ENCODE measurements at regions not wholly inside any gene's neighbourhood (a gene's known extent, or its start where the extent isn't known, plus 50 kb on each side); places are given as distances from the start of the nearest gene placed in this dataset.

GRCh38 chr15:62793752-62794144, 248.8 kb upstream of the TPM1 start:
- H3K4me1 Mint-ChIP-seq, result no peaks in the 10 kb centered on the region
- H3K4me3 Mint-ChIP-seq, result no peak overlapping the region
- H3K27me3 Mint-ChIP-seq, result peaks cover 3 to 38% (median 13%) of the 10 kb centered on the region in 3 donors

GRCh38 chr15:62795171-62795570, 247.4 kb upstream of the TPM1 start:
- Mint-ChIP-seq H3K4me1 (no peaks in the 10 kb centered on the region), H3K36me3 (no peaks in the 10 kb centered on the region), H3K27me3 (peaks cover 0 to 38% (median 3%) of the 10 kb centered on the region in 3 donors), H3K4me3 (no peak overlapping the region), H3K9me3 (no peaks in the 10 kb centered on the region), H3K27ac (peak overlapping the region in 1 of 6 donors; percentile 78)
- ATAC-seq (ENCODE audit: low read depth in 2 of 2) (no peak), DNase-seq (no peak)

More at GRCh38 chr15:62793752-62794144, 248.8 kb upstream of the TPM1 start:
- no peak overlapping the region for H3K27ac Mint-ChIP-seq
- no peaks in the 10 kb centered on the region for H3K9me3 Mint-ChIP-seq
- ATAC-seq (ENCODE audit: low read depth in 2 of 2), result no peak
- no peak for DNase-seq
- H3K36me3 Mint-ChIP-seq, result no peaks in the 10 kb centered on the region

- no peaks in the 10 kb centered on the region for H3K9me3 Mint-ChIP-seq
Measured at GRCh38 chr15:62795700-62796695, 246.5 kb upstream of the TPM1 start.

GRCh38 chr15:62797171-62797570, 245.4 kb upstream of the TPM1 start:
- no peak overlapping the region for H3K27ac Mint-ChIP-seq
- ATAC-seq (ENCODE audit: low read depth in 2 of 2), result no peak
- no peaks in the 10 kb centered on the region for H3K9me3 Mint-ChIP-seq
- H3K4me3 Mint-ChIP-seq, result no peak overlapping the region
- no peak for DNase-seq
- peaks cover 0 to 38% (median 3%) of the 10 kb centered on the region in 3 donors for H3K27me3 Mint-ChIP-seq
- no peaks in the 10 kb centered on the region for H3K4me1 Mint-ChIP-seq
- H3K36me3 Mint-ChIP-seq, result no peaks in the 10 kb centered on the region

More at GRCh38 chr15:62795700-62796695, 246.5 kb upstream of the TPM1 start:
- Mint-ChIP-seq H3K27ac (no peak overlapping the region), H3K4me1 (no peaks in the 10 kb centered on the region), H3K27me3 (peaks cover 0 to 38% (median 3%) of the 10 kb centered on the region in 3 donors), H3K4me3 (no peak overlapping the region), H3K36me3 (no peaks in the 10 kb centered on the region)
- ATAC-seq (ENCODE audit: low read depth in 2 of 2), result no peak
- no peak for DNase-seq

- no peak overlapping the region for H3K4me3 Mint-ChIP-seq
- peaks cover 0 to 33% (median 3%) of the 10 kb centered on the region in 3 donors for H3K27me3 Mint-ChIP-seq
- ATAC-seq (ENCODE audit: low read depth in 2 of 2), result no peak
- no peaks in the 10 kb centered on the region for H3K9me3 Mint-ChIP-seq
- no peaks in the 10 kb centered on the region for H3K4me1 Mint-ChIP-seq
- H3K36me3 Mint-ChIP-seq, result no peaks in the 10 kb centered on the region
- no peak for DNase-seq
- H3K27ac Mint-ChIP-seq, result no peak overlapping the region
Measured at GRCh38 chr15:62798536-62798935, 244.0 kb upstream of the TPM1 start.

- H3K27ac Mint-ChIP-seq, result peak overlapping the region in 1 of 6 donors; percentile 6
- peaks cover 0 to 28% (median 3%) of the 10 kb centered on the region in 3 donors for H3K27me3 Mint-ChIP-seq
- no peaks in the 10 kb centered on the region for H3K9me3 Mint-ChIP-seq
- H3K4me1 Mint-ChIP-seq, result no peaks in the 10 kb centered on the region
- H3K4me3 Mint-ChIP-seq, result no peak overlapping the region
- no peaks in the 10 kb centered on the region for H3K36me3 Mint-ChIP-seq
- ATAC-seq (ENCODE audit: low read depth in 2 of 2) (no peak), DNase-seq (no peak)
Measured at GRCh38 chr15:62799037-62799436, 243.5 kb upstream of the TPM1 start.

GRCh38 chr15:62799919-62800318, 242.6 kb upstream of the TPM1 start:
- Mint-ChIP-seq H3K27me3 (peaks cover 0 to 20% (median 3%) of the 10 kb centered on the region in 3 donors), H3K4me3 (no peak overlapping the region), H3K27ac (no peak overlapping the region), H3K9me3 (no peaks in the 10 kb centered on the region), H3K36me3 (no peaks in the 10 kb centered on the region), H3K4me1 (no peaks in the 10 kb centered on the region)
- ATAC-seq (ENCODE audit: low read depth in 2 of 2), result no peak
- DNase-seq, result no peak

- H3K27me3 Mint-ChIP-seq, result peaks cover 0 to 3% (median 0%) of the 10 kb centered on the region in 3 donors
- H3K4me1 Mint-ChIP-seq, result no peaks in the 10 kb centered on the region
- no peak for ATAC-seq (ENCODE audit: low read depth in 2 of 2)
- H3K27ac Mint-ChIP-seq, result no peak overlapping the region
- H3K36me3 Mint-ChIP-seq, result no peaks in the 10 kb centered on the region
- no peak overlapping the region for H3K4me3 Mint-ChIP-seq
- no peaks in the 10 kb centered on the region for H3K9me3 Mint-ChIP-seq
- no peak for DNase-seq
Measured at GRCh38 chr15:62802612-62803011, 239.9 kb upstream of the TPM1 start.

GRCh38 chr15:62803856-62804400, 238.6 kb upstream of the TPM1 start:
- no peak for ATAC-seq (ENCODE audit: low read depth in 2 of 2)
- H3K4me3 Mint-ChIP-seq, result no peak overlapping the region
- DNase-seq, result no peak
- H3K27me3 Mint-ChIP-seq, result no peaks in the 10 kb centered on the region
- H3K4me1 Mint-ChIP-seq, result no peaks in the 10 kb centered on the region
- H3K9me3 Mint-ChIP-seq, result no peaks in the 10 kb centered on the region
- H3K27ac Mint-ChIP-seq, result no peak overlapping the region
- no peaks in the 10 kb centered on the region for H3K36me3 Mint-ChIP-seq

- DNase-seq, result no peak
- no peaks in the 10 kb centered on the region for H3K9me3 Mint-ChIP-seq
- ATAC-seq (ENCODE audit: low read depth in 2 of 2), result no peak
- no peak overlapping the region for H3K4me3 Mint-ChIP-seq
- H3K4me1 Mint-ChIP-seq, result no peaks in the 10 kb centered on the region
- H3K27ac Mint-ChIP-seq, result no peak overlapping the region
- no peaks in the 10 kb centered on the region for H3K27me3 Mint-ChIP-seq
- no peaks in the 10 kb centered on the region for H3K36me3 Mint-ChIP-seq
Measured at GRCh38 chr15:62805502-62805901, 237.0 kb upstream of the TPM1 start.

- H3K27ac Mint-ChIP-seq, result no peak overlapping the region
- H3K36me3 Mint-ChIP-seq, result no peaks in the 10 kb centered on the region
- H3K9me3 Mint-ChIP-seq, result no peaks in the 10 kb centered on the region
- no peaks in the 10 kb centered on the region for H3K27me3 Mint-ChIP-seq
- DNase-seq (no peak), ATAC-seq (ENCODE audit: low read depth in 2 of 2) (no peak)
- H3K4me3 Mint-ChIP-seq, result no peak overlapping the region
- H3K4me1 Mint-ChIP-seq, result no peaks in the 10 kb centered on the region
Measured at GRCh38 chr15:62807539-62808130, 234.9 kb upstream of the TPM1 start.

- DNase-seq, result no peak
- ATAC-seq (ENCODE audit: low read depth in 2 of 2), result no peak
- no peak overlapping the region for H3K27ac Mint-ChIP-seq
- H3K9me3 Mint-ChIP-seq, result no peaks in the 10 kb centered on the region
- H3K36me3 Mint-ChIP-seq, result no peaks in the 10 kb centered on the region
- H3K4me1 Mint-ChIP-seq, result no peaks in the 10 kb centered on the region
- H3K4me3 Mint-ChIP-seq, result no peak overlapping the region
- H3K27me3 Mint-ChIP-seq, result no peaks in the 10 kb centered on the region
Measured at GRCh38 chr15:62809115-62809967, 233.2 kb upstream of the TPM1 start.

- Mint-ChIP-seq H3K9me3 (no peaks in the 10 kb centered on the region), H3K36me3 (no peaks in the 10 kb centered on the region), H3K4me1 (no peaks in the 10 kb centered on the region), H3K27ac (no peak overlapping the region), H3K4me3 (no peak overlapping the region), H3K27me3 (no peaks in the 10 kb centered on the region)
- no peak for ATAC-seq (ENCODE audit: low read depth in 2 of 2)
- no peak for DNase-seq
Measured at GRCh38 chr15:62809968-62810260, 232.6 kb upstream of the TPM1 start.

Measured in naive B cell (primary cell).